ENCODE measurements at regions not wholly inside any gene's neighbourhood (a gene's known extent, or its start where the extent isn't known, plus 50 kb on each side); places are given as distances from the start of the nearest gene placed in this dataset.

- DNase-seq = no peak
These were observed 188.6 kb upstream of the SH3BP4 start for GRCh38 chr2:234763002-234763873.

GRCh38 chr2:234761910-234762309 is 189.9 kb upstream of the SH3BP4 start:
- no peak for DNase-seq

- peak; percentile 30 for DNase-seq
These were observed 197.7 kb upstream of the SH3BP4 start for GRCh38 chr2:234754126-234754525.

GRCh38 chr2:234753701-234754100 is 198.1 kb upstream of the SH3BP4 start:
- DNase-seq = no peak

- DNase-seq = no peak
These were observed 198.9 kb upstream of the SH3BP4 start for GRCh38 chr2:234752966-234753365.

- no peak for DNase-seq
These were observed 200.4 kb upstream of the SH3BP4 start for GRCh38 chr2:234751275-234751973.

- no peak for DNase-seq
These were observed 203.8 kb upstream of the SH3BP4 start for GRCh38 chr2:234747833-234748559.

GRCh38 chr2:234747032-234747431 is 204.8 kb upstream of the SH3BP4 start:
- DNase-seq = no peak

- DNase-seq = no peak
These were observed 206.5 kb upstream of the SH3BP4 start for GRCh38 chr2:234745347-234745746.

- DNase-seq = no peak
These were observed 209.8 kb upstream of the SH3BP4 start for GRCh38 chr2:234741976-234742375.

GRCh38 chr2:234739061-234739460 is 212.8 kb upstream of the SH3BP4 start:
- no peak for DNase-seq

GRCh38 chr2:234735829-234736228 is 216.0 kb upstream of the SH3BP4 start:
- no peak for DNase-seq

- no peak for DNase-seq
These were observed 217.8 kb upstream of the SH3BP4 start for GRCh38 chr2:234733795-234734600.

GRCh38 chr2:234733093-234733489 is 218.7 kb upstream of the SH3BP4 start:
- DNase-seq = no peak

GRCh38 chr2:234732404-234733092 is 219.3 kb upstream of the SH3BP4 start:
- DNase-seq = no peak

- no peak for DNase-seq
These were observed 220.6 kb upstream of the SH3BP4 start for GRCh38 chr2:234731236-234731635.

- no peak for DNase-seq
These were observed 221.7 kb upstream of the SH3BP4 start for GRCh38 chr2:234730066-234730640.

GRCh38 chr2:234725528-234726264 is 226.1 kb upstream of the SH3BP4 start:
- no peak for DNase-seq

GRCh38 chr2:234724850-234725249 is 227.0 kb upstream of the SH3BP4 start:
- no peak for DNase-seq

- no peak for DNase-seq
These were observed 226.5 kb upstream of the ARL4C start for GRCh38 chr2:234723400-234723799.

GRCh38 chr2:234722176-234722575 is 225.3 kb upstream of the ARL4C start:
- no peak for DNase-seq

Measured in NCI-H526 treated with DMSO at 0.1 percent for 48 hours (cell line).